GM12874 (cell line): ENCODE measurements at regions not wholly inside any gene's neighbourhood (a gene's known extent, or its start where the extent isn't known, plus 50 kb on each side); places are given as distances from the start of the nearest gene placed in this dataset.

ENCODE experiments used
- CTCF ChIP-seq: IDR thresholded peaks from 2 replicates; pipeline ENCODE4 v1.5.1; 2011; ENCODE audit warnings: low read depth, mild to moderate bottlenecking, control low read depth, low read length, moderate library complexity; ENCODE audit not compliant: insufficient read depth

- no peak for TF ChIP-seq CTCF
Measured at GRCh38 chr3:107910713-107911259, 180.0 kb downstream of the CD47 start.

GRCh38 chr3:107907996-107908395 is 182.8 kb downstream of the CD47 start:
- no peak for TF ChIP-seq CTCF

GRCh38 chr3:107904536-107905066 is 186.2 kb downstream of the CD47 start:
- TF ChIP-seq CTCF: no peak

GRCh38 chr3:107899990-107900651 is 190.7 kb downstream of the CD47 start:
- TF ChIP-seq CTCF: no peak

- TF ChIP-seq CTCF: no peak
Measured at GRCh38 chr3:107897471-107898061, 193.3 kb downstream of the CD47 start.

- TF ChIP-seq CTCF: no peak
Measured at GRCh38 chr3:107894998-107895397, 195.8 kb downstream of the CD47 start.

GRCh38 chr3:107892955-107893624 is 197.7 kb downstream of the CD47 start:
- TF ChIP-seq CTCF: no peak
